Stimulated activated naive B cell treated with anti-CD40 and anti-IgM and Interleukin-4, amounts not matched to agents 10 μg/mL and 1 μg/mL and 100 μg/mL, for 72 hours (primary cell): ENCODE measurements at regions not wholly inside any gene's neighbourhood (a gene's known extent, or its start where the extent isn't known, plus 50 kb on each side); places are given as distances from the start of the nearest gene placed in this dataset.
"Not testable (repeated sequence)": the region's sequence is repeated elsewhere in the genome, so short reads cannot be mapped to it uniquely, and the experiment has no call there.

ENCODE experiments used
- ATAC-seq, 2 donors: fragments of 150-1000 bp; cut with Tn5 transposase; replicated peaks; 2 replicates each; pipeline ENCODE4 v1.10.0; 2021; ENCODE audit warnings: moderate library complexity in 1 of 2
- DNase-seq: peaks from one replicate; pipeline ENCODE4 v3.0.0; 2021
- H3K27ac Mint-ChIP-seq: one replicate; pipeline ENCODE4 v1.8.0; 2022; ENCODE audit warnings: mild to moderate bottlenecking, mixed read lengths
- H3K27me3 Mint-ChIP-seq, 2 donors: one replicate each; pipeline ENCODE4 v1.8.0; 2022; ENCODE audit warnings: mixed read lengths in 2 of 2
- H3K36me3 Mint-ChIP-seq, 2 donors: one replicate each; pipeline ENCODE4 v1.8.0; 2022; ENCODE audit warnings: mixed read lengths in 2 of 2, mild to moderate bottlenecking in 1 of 2
- H3K4me1 Mint-ChIP-seq, 2 donors: one replicate each; pipeline ENCODE4 v1.8.0; 2022; ENCODE audit warnings: mixed read lengths in 2 of 2, mild to moderate bottlenecking in 1 of 2
- H3K4me3 Mint-ChIP-seq, 2 donors: one replicate each; pipeline ENCODE4 v1.8.0; 2022; ENCODE audit warnings: mild to moderate bottlenecking in 2 of 2, mixed read lengths in 2 of 2, moderate library complexity in 1 of 2
- H3K9me3 Mint-ChIP-seq, 2 donors: one replicate each; pipeline ENCODE4 v1.8.0; 2022; ENCODE audit warnings: mixed read lengths in 2 of 2, mild to moderate bottlenecking in 1 of 2

- no peak overlapping the region for H3K27ac Mint-ChIP-seq
- no peak overlapping the region for H3K4me3 Mint-ChIP-seq
- no peak for DNase-seq
- H3K27me3 Mint-ChIP-seq, result no peaks in the 10 kb centered on the region
- no peak for ATAC-seq
- H3K36me3 Mint-ChIP-seq, result no peaks in the 10 kb centered on the region
- H3K9me3 Mint-ChIP-seq, result peaks cover 8 to 12% of the 10 kb centered on the region in 2 donors
- no peaks in the 10 kb centered on the region for H3K4me1 Mint-ChIP-seq
Measured at GRCh38 chr14:30034152-30034551, 106.5 kb upstream of the PRKD1 start.

GRCh38 chr14:30035361-30035760, 107.7 kb upstream of the PRKD1 start:
- no peaks in the 10 kb centered on the region for H3K4me1 Mint-ChIP-seq
- H3K27me3 Mint-ChIP-seq, result no peaks in the 10 kb centered on the region
- no peaks in the 10 kb centered on the region for H3K36me3 Mint-ChIP-seq
- peaks cover 5 to 8% of the 10 kb centered on the region in 2 donors for H3K9me3 Mint-ChIP-seq
- H3K27ac Mint-ChIP-seq, result no peak overlapping the region
- ATAC-seq (no peak), DNase-seq (no peak)
- H3K4me3 Mint-ChIP-seq, result no peak overlapping the region

- DNase-seq (no peak), ATAC-seq (peak in 1 of 2 donors; percentile 58)
- Mint-ChIP-seq H3K27ac (peak overlapping the region; percentile 83), H3K27me3 (no peaks in the 10 kb centered on the region), H3K4me1 (no peaks in the 10 kb centered on the region), H3K36me3 (no peaks in the 10 kb centered on the region), H3K9me3 (peaks cover 5 to 7% of the 10 kb centered on the region in 2 donors), H3K4me3 (no peak overlapping the region)
Measured at GRCh38 chr14:30045720-30046119, 118.1 kb upstream of the PRKD1 start.

GRCh38 chr14:30053103-30053502, 125.5 kb upstream of the PRKD1 start:
- Mint-ChIP-seq H3K4me1 (no peaks in the 10 kb centered on the region), H3K4me3 (no peak overlapping the region), H3K27me3 (no peaks in the 10 kb centered on the region), H3K36me3 (no peaks in the 10 kb centered on the region), H3K9me3 (peaks cover 5% of the 10 kb centered on the region in 2 donors), H3K27ac (no peak overlapping the region)
- ATAC-seq, result no peak
- DNase-seq, result no peak

GRCh38 chr14:30054201-30054600, 126.6 kb upstream of the PRKD1 start:
- Mint-ChIP-seq H3K36me3 (no peaks in the 10 kb centered on the region), H3K4me3 (no peak overlapping the region), H3K27ac (no peak overlapping the region), H3K9me3 (peaks cover 5% of the 10 kb centered on the region in 2 donors), H3K27me3 (no peaks in the 10 kb centered on the region), H3K4me1 (no peaks in the 10 kb centered on the region)
- DNase-seq (no peak), ATAC-seq (no peak)

GRCh38 chr14:30058401-30058800, 130.8 kb upstream of the PRKD1 start:
- Mint-ChIP-seq H3K9me3 (peaks cover 0 to 4% of the 10 kb centered on the region in 2 donors), H3K27ac (no peak overlapping the region), H3K4me3 (no peak overlapping the region), H3K36me3 (no peaks in the 10 kb centered on the region), H3K27me3 (no peaks in the 10 kb centered on the region), H3K4me1 (no peaks in the 10 kb centered on the region)
- ATAC-seq, result no peak
- no peak for DNase-seq

GRCh38 chr14:30063746-30064145, 136.1 kb upstream of the PRKD1 start:
- peaks cover 4 to 7% of the 10 kb centered on the region in 2 donors for H3K9me3 Mint-ChIP-seq
- DNase-seq, result no peak
- no peaks in the 10 kb centered on the region for H3K27me3 Mint-ChIP-seq
- H3K4me1 Mint-ChIP-seq, result no peaks in the 10 kb centered on the region
- no peak for ATAC-seq
- no peak overlapping the region for H3K27ac Mint-ChIP-seq
- H3K36me3 Mint-ChIP-seq, result no peaks in the 10 kb centered on the region
- no peak overlapping the region for H3K4me3 Mint-ChIP-seq

GRCh38 chr14:30064454-30064853, 136.8 kb upstream of the PRKD1 start:
- ATAC-seq (no peak), DNase-seq (no peak)
- H3K36me3 Mint-ChIP-seq, result no peaks in the 10 kb centered on the region
- peaks cover 7% of the 10 kb centered on the region in 2 donors for H3K9me3 Mint-ChIP-seq
- H3K4me3 Mint-ChIP-seq, result no peak overlapping the region
- H3K4me1 Mint-ChIP-seq, result no peaks in the 10 kb centered on the region
- H3K27me3 Mint-ChIP-seq, result no peaks in the 10 kb centered on the region
- H3K27ac Mint-ChIP-seq, result no peak overlapping the region

GRCh38 chr14:30069536-30069935, 141.9 kb upstream of the PRKD1 start:
- no peak overlapping the region for H3K27ac Mint-ChIP-seq
- peaks cover 0 to 3% of the 10 kb centered on the region in 2 donors for H3K36me3 Mint-ChIP-seq
- no peaks in the 10 kb centered on the region for H3K4me1 Mint-ChIP-seq
- H3K9me3 Mint-ChIP-seq, result peaks cover 21 to 30% of the 10 kb centered on the region in 2 donors
- DNase-seq (no peak), ATAC-seq (no peak)
- no peak overlapping the region for H3K4me3 Mint-ChIP-seq
- H3K27me3 Mint-ChIP-seq, result no peaks in the 10 kb centered on the region

GRCh38 chr14:30072454-30072853, 144.8 kb upstream of the PRKD1 start:
- not testable (repeated sequence) for H3K27ac Mint-ChIP-seq, H3K4me3 Mint-ChIP-seq, ATAC-seq, DNase-seq, H3K27me3 Mint-ChIP-seq, H3K36me3 Mint-ChIP-seq, H3K4me1 Mint-ChIP-seq
- peaks cover 24 to 31% of the 10 kb centered on the region in 2 donors for H3K9me3 Mint-ChIP-seq

- H3K27me3 Mint-ChIP-seq, result no peaks in the 10 kb centered on the region
- H3K9me3 Mint-ChIP-seq, result peaks cover 18% of the 10 kb centered on the region in 2 donors
- peaks cover 0 to 1% of the 10 kb centered on the region in 2 donors for H3K36me3 Mint-ChIP-seq
- no peak overlapping the region for H3K27ac Mint-ChIP-seq
- no peaks in the 10 kb centered on the region for H3K4me1 Mint-ChIP-seq
- DNase-seq (no peak), ATAC-seq (no peak)
- H3K4me3 Mint-ChIP-seq, result no peak overlapping the region
Measured at GRCh38 chr14:30077946-30078345, 150.3 kb upstream of the PRKD1 start.

- no peak overlapping the region for H3K4me3 Mint-ChIP-seq
- H3K36me3 Mint-ChIP-seq, result peaks cover 0 to 1% of the 10 kb centered on the region in 2 donors
- peaks cover 9 to 14% of the 10 kb centered on the region in 2 donors for H3K9me3 Mint-ChIP-seq
- H3K4me1 Mint-ChIP-seq, result no peaks in the 10 kb centered on the region
- DNase-seq, result no peak
- H3K27ac Mint-ChIP-seq, result no peak overlapping the region
- H3K27me3 Mint-ChIP-seq, result no peaks in the 10 kb centered on the region
- no peak for ATAC-seq
Measured at GRCh38 chr14:30078811-30079402, 151.3 kb upstream of the PRKD1 start.

- Mint-ChIP-seq H3K9me3 (peaks cover under 1 to 8% of the 10 kb centered on the region in 2 donors), H3K27me3 (no peaks in the 10 kb centered on the region), H3K4me3 (no peak overlapping the region), H3K27ac (no peak overlapping the region), H3K4me1 (no peaks in the 10 kb centered on the region), H3K36me3 (no peaks in the 10 kb centered on the region)
- no peak for ATAC-seq
- DNase-seq, result no peak
Measured at GRCh38 chr14:30082486-30082885, 154.8 kb upstream of the PRKD1 start.

GRCh38 chr14:30084811-30085210, 157.2 kb upstream of the PRKD1 start:
- DNase-seq, result no peak

GRCh38 chr14:30085943-30086342, 158.3 kb upstream of the PRKD1 start:
- Mint-ChIP-seq H3K4me1 (no peaks in the 10 kb centered on the region), H3K4me3 (no peak overlapping the region), H3K9me3 (peaks cover 15 to 23% of the 10 kb centered on the region in 2 donors), H3K36me3 (no peaks in the 10 kb centered on the region), H3K27me3 (no peaks in the 10 kb centered on the region), H3K27ac (no peak overlapping the region)
- no peak for DNase-seq
- no peak for ATAC-seq

More at GRCh38 chr14:30084811-30085210, 157.2 kb upstream of the PRKD1 start:
- H3K4me1 Mint-ChIP-seq, result no peaks in the 10 kb centered on the region
- peaks cover 10 to 16% of the 10 kb centered on the region in 2 donors for H3K9me3 Mint-ChIP-seq
- no peaks in the 10 kb centered on the region for H3K27me3 Mint-ChIP-seq
- H3K36me3 Mint-ChIP-seq, result no peaks in the 10 kb centered on the region
- no peak for ATAC-seq
- no peak overlapping the region for H3K4me3 Mint-ChIP-seq
- H3K27ac Mint-ChIP-seq, result no peak overlapping the region
